Stomach (tissue), 8 donors: ENCODE measurements at regions not wholly inside any gene's neighbourhood (a gene's known extent, or its start where the extent isn't known, plus 50 kb on each side); places are given as distances from the start of the nearest gene placed in this dataset.

Experiments
- DNase-seq, 2 donors: peaks; one replicate each; pipeline versions ENCODE4 v3.0.0 to v3.0.0-alpha.2; 2013 to 2019
- H3K27ac ChIP-seq, 5 donors: fragments of 200-600 bp in 4 of 5; sonication (generic) in 4 of 5; one replicate each; pipeline ENCODE4 v1.5.1; 2013 to 2019; ENCODE audit warnings: mild to moderate bottlenecking in 1 of 5, moderate library complexity in 1 of 5
- H3K27me3 ChIP-seq, 3 donors: fragments of 200-600 bp; sonication (generic); one replicate each; pipeline ENCODE4 v1.5.1; 2017 to 2019; ENCODE audit warnings: mixed run types in 1 of 3
- H3K36me3 ChIP-seq, 4 donors: fragments of 200-600 bp; sonication (generic); 1 replicate in 3 of 4; 2 replicates in 1 of 4; pipeline ENCODE4 v1.5.1; 2016 to 2019
- H3K4me1 ChIP-seq, 4 donors: fragments of 200-600 bp; sonication (generic); one replicate each; pipeline ENCODE4 v1.5.1; 2016 to 2019
- H3K4me3 ChIP-seq, 4 donors: fragments of 200-600 bp; sonication (generic) in 3 of 4; one replicate each; pipeline ENCODE4 v1.5.1; 2016 to 2019; ENCODE audit warnings: mild to moderate bottlenecking in 1 of 4
- H3K9me3 ChIP-seq, 4 donors: fragments of 200-600 bp; sonication (generic); one replicate each; pipeline ENCODE4 v1.5.1; 2016 to 2019
- CTCF ChIP-seq, 7 experiments: fragments of 450-650 bp in 4 of 7; fragments of 200-600 bp in 3 of 7; sonication (generic) in 3 of 7; IDR thresholded peaks; one replicate each; pipeline ENCODE4 v1.5.1; 2016 to 2019; ENCODE audit warnings: antibody characterized with exemption in 7 of 7, control low read depth in 2 of 7, mild to moderate bottlenecking in 1 of 7
- EP300 ChIP-seq: sonication (generic); formaldehyde crosslinking; IDR thresholded peaks from one replicate; pipeline ENCODE4 v1.6.1; 2017; ENCODE audit warnings: antibody characterized with exemption
- POLR2A ChIP-seq, 4 donors: fragments of 450-650 bp; IDR thresholded peaks; one replicate each; pipeline ENCODE4 v1.6.1; 2016; ENCODE audit warnings: antibody characterized with exemption in 4 of 4, control low read depth in 2 of 4, mild to moderate bottlenecking in 1 of 4, moderate library complexity in 1 of 4
- POLR2AphosphoS5 ChIP-seq, 3 donors: sonication (generic); formaldehyde crosslinking; IDR thresholded peaks; one replicate each; pipeline ENCODE4 v1.6.1; 2016; ENCODE audit warnings: antibody characterized with exemption in 3 of 3
- WGBS, 5 donors: extraction: QIAGEN DNeasy Blood & Tissue Kit in 3 of 5; methylation state at CpG; one replicate each; pipeline versions ENCODE4 v1.1.5 to v1.1.7; 2013 to 2018; 5-methylcytosine and 5-hydroxymethylcytosine counted together
- intact Hi-C: fragments of 100-400 bp; cut with DNase I; formaldehyde crosslinking; loops from one replicate; pipeline ENCODE4 v1.15.1; 2023; ENCODE audit warnings: low total_unique reads
- donor health status: healthy with polysubstance abuse.
- donor health status: Bipolar disorder and iron deficiency.
- donor health status: healthy.

GRCh38 chr2:70367722-70368323 lies 66.0 kb upstream of the FAM136A start:
- no peaks in the 10 kb centered on the region for H3K4me1 ChIP-seq
- peaks cover 0 to 3% (median 0%) of the 10 kb centered on the region in 4 donors for H3K9me3 ChIP-seq
- no peaks in the 10 kb centered on the region for H3K36me3 ChIP-seq
- H3K27me3 ChIP-seq = peaks cover 0 to 6% (median 0%) of the 10 kb centered on the region in 3 donors
- peak in 1 of 2 donors; percentile 40 for DNase-seq
- H3K27ac ChIP-seq = no peak overlapping the region
- TF ChIP-seq POLR2AphosphoS5 (IDR thresholded peaks at IDR 0.05) (no peak), CTCF (IDR thresholded peaks at IDR 0.05) (no peak), POLR2A (IDR thresholded peaks at IDR 0.05) (no peak), EP300 (no peak)
- 46 to 57% (median 50%) methylated on average over 8 of the region's 8 CpGs for WGBS, 5 donors
- intact Hi-C loops = no loop called here
- H3K4me3 ChIP-seq = no peak overlapping the region

GRCh38 chr2:70362661-70363060 lies 60.8 kb upstream of the FAM136A start:
- intact Hi-C loops = no loop called here
- no peaks in the 10 kb centered on the region for H3K36me3 ChIP-seq
- no peaks in the 10 kb centered on the region for H3K27me3 ChIP-seq
- no peak overlapping the region for H3K4me3 ChIP-seq
- no peak for TF ChIP-seq CTCF (IDR thresholded peaks at IDR 0.05)
- no peak for TF ChIP-seq EP300
- TF ChIP-seq POLR2AphosphoS5 (IDR thresholded peaks at IDR 0.05) = no peak
- no peak for TF ChIP-seq POLR2A (IDR thresholded peaks at IDR 0.05)
- H3K4me1 ChIP-seq = no peaks in the 10 kb centered on the region
- no peaks in the 10 kb centered on the region for H3K9me3 ChIP-seq
- DNase-seq = no peak
- H3K27ac ChIP-seq = no peak overlapping the region
- 54 to 73% (median 60%) methylated on average over 6 of the region's 6 CpGs for WGBS, 5 donors

- Histone ChIP-seq H3K9me3 (no peaks in the 10 kb centered on the region), H3K27me3 (no peaks in the 10 kb centered on the region), H3K27ac (no peak overlapping the region), H3K36me3 (no peaks in the 10 kb centered on the region), H3K4me3 (no peak overlapping the region), H3K4me1 (no peaks in the 10 kb centered on the region)
- DNase-seq = no peak
- intact Hi-C loops = no loop called here
- TF ChIP-seq CTCF (IDR thresholded peaks at IDR 0.05) (no peak), POLR2AphosphoS5 (IDR thresholded peaks at IDR 0.05) (no peak), EP300 (no peak), POLR2A (IDR thresholded peaks at IDR 0.05) (no peak)
- 45 to 93% (median 59%) methylated on average over 3 of the region's 3 CpGs for WGBS, 5 donors
Measured at GRCh38 chr2:70360661-70361270, 58.9 kb upstream of the FAM136A start.

GRCh38 chr2:70357684-70358071 lies 55.8 kb upstream of the FAM136A start:
- Histone ChIP-seq H3K4me1 (no peaks in the 10 kb centered on the region), H3K27ac (no peak overlapping the region), H3K36me3 (no peaks in the 10 kb centered on the region), H3K4me3 (no peak overlapping the region), H3K9me3 (no peaks in the 10 kb centered on the region), H3K27me3 (no peaks in the 10 kb centered on the region)
- 58 to 68% (median 65%) methylated on average over 6 of the region's 6 CpGs for WGBS, 5 donors
- TF ChIP-seq EP300 (no peak), POLR2AphosphoS5 (IDR thresholded peaks at IDR 0.05) (no peak), POLR2A (IDR thresholded peaks at IDR 0.05) (no peak), CTCF (IDR thresholded peaks at IDR 0.05) (no peak)
- intact Hi-C loops = no loop called here
- DNase-seq = no peak
